HEK293T (cell line): ENCODE measurements at regions not wholly inside any gene's neighbourhood (a gene's known extent, or its start where the extent isn't known, plus 50 kb on each side); places are given as distances from the start of the nearest gene placed in this dataset.

Experiments used
- CTCF ChIA-PET: fragments of 350-600 bp; formaldehyde crosslinking; extraction: SDS; loops from one replicate; lab custom pipeline; 2021; ENCODE audit warnings: antibody characterized with exemption, inconsistent platforms; lab: Yijun Ruan, JAX
- POLR2A ChIA-PET: fragments of 350-600 bp; formaldehyde crosslinking; extraction: SDS; loops from one replicate; lab custom pipeline; 2020; ENCODE audit warnings: antibody characterized with exemption, inconsistent platforms; lab: Yijun Ruan, JAX
- DNase-seq: peaks from one replicate; pipeline ENCODE4 v3.0.0; 2012; ENCODE audit warnings: mixed read lengths; ENCODE audit errors: extremely low spot score
- ARNT ChIP-seq: fragments of 450-650 bp; IDR thresholded peaks from 2 replicates; pipeline ENCODE4 v1.6.1; 2017; ENCODE audit warnings: mild to moderate bottlenecking
- BHLHE40 ChIP-seq: fragments of 450-650 bp; IDR thresholded peaks from 2 replicates; pipeline ENCODE4 v1.6.1; 2016; ENCODE audit warnings: mild to moderate bottlenecking, moderate library complexity, borderline replicate concordance
- CTBP1 ChIP-seq: fragments of 450-650 bp; IDR thresholded peaks from 2 replicates; pipeline ENCODE4 v1.6.1; 2016; ENCODE audit warnings: borderline replicate concordance
- ELF4 ChIP-seq: fragments of 450-650 bp; IDR thresholded peaks from 2 replicates; pipeline ENCODE4 v1.6.1; 2017; ENCODE audit warnings: antibody characterized with exemption
- FOXA1 ChIP-seq: fragments of 450-650 bp; IDR thresholded peaks from 2 replicates; pipeline ENCODE4 v1.6.1; 2016; ENCODE audit warnings: mild to moderate bottlenecking
- FOXK2 ChIP-seq: fragments of 450-650 bp; IDR thresholded peaks from 2 replicates; pipeline ENCODE4 v1.6.1; 2016; ENCODE audit warnings: mild to moderate bottlenecking
- FOXM1 ChIP-seq: fragments of 450-650 bp; IDR thresholded peaks from 2 replicates; pipeline ENCODE4 v1.6.1; 2017; ENCODE audit warnings: mild to moderate bottlenecking, borderline replicate concordance
- HDGF ChIP-seq: fragments of 450-650 bp; IDR thresholded peaks from 2 replicates; pipeline ENCODE4 v1.6.1; 2017; ENCODE audit warnings: antibody characterized with exemption, borderline replicate concordance
- L3MBTL2 ChIP-seq: fragments of 450-650 bp; conservative IDR thresholded peaks from 2 replicates; pipeline ENCODE4 v1.6.1; 2016; ENCODE audit warnings: mild to moderate bottlenecking
- LEF1 ChIP-seq: fragments of 450-650 bp; IDR thresholded peaks from 2 replicates; pipeline ENCODE4 v1.6.1; 2017; ENCODE audit warnings: mild to moderate bottlenecking, borderline replicate concordance
- NFRKB ChIP-seq: fragments of 450-650 bp; IDR thresholded peaks from 2 replicates; pipeline ENCODE4 v1.6.1; 2016; ENCODE audit warnings: mild to moderate bottlenecking, moderate library complexity
- PKNOX1 ChIP-seq: fragments of 450-650 bp; IDR thresholded peaks from 2 replicates; pipeline ENCODE4 v1.6.1; 2016
- SP1 ChIP-seq: fragments of 450-650 bp; IDR thresholded peaks from 2 replicates; pipeline ENCODE4 v1.6.1; 2017
- SUZ12 ChIP-seq: fragments of 450-650 bp; IDR thresholded peaks from 2 replicates; pipeline ENCODE4 v1.6.1; 2016; ENCODE audit warnings: mild to moderate bottlenecking
- TARDBP ChIP-seq: fragments of 450-650 bp; IDR thresholded peaks from 2 replicates; pipeline ENCODE4 v1.6.1; 2016
- ZNF384 ChIP-seq: fragments of 450-650 bp; IDR thresholded peaks from 2 replicates; pipeline ENCODE4 v1.6.1; 2016

GRCh38 chr14:89626233-89626806, 209.3 kb upstream of the FOXN3 start:
- POLR2A ChIA-PET: no interaction called here

GRCh38 chr14:89625731-89626232, 208.7 kb upstream of the FOXN3 start:
- ChIA-PET POLR2A (no interaction called here), CTCF (no interaction called here)
- no peak for TF ChIP-seq HDGF
- TF ChIP-seq ELF4: no peak
- TF ChIP-seq PKNOX1: no peak
- no peak for TF ChIP-seq LEF1
- TF ChIP-seq CTBP1: no peak
- TF ChIP-seq NFRKB: no peak
- TF ChIP-seq SUZ12: no peak
- no peak for TF ChIP-seq TARDBP
- TF ChIP-seq FOXA1: no peak
- no peak for TF ChIP-seq ARNT
- no peak for TF ChIP-seq SP1
- no peak for TF ChIP-seq FOXM1
- TF ChIP-seq BHLHE40: no peak
- TF ChIP-seq FOXK2: no peak
- no peak for TF ChIP-seq L3MBTL2
- no peak for TF ChIP-seq ZNF384
- no peak for DNase-seq

More at GRCh38 chr14:89626233-89626806, 209.3 kb upstream of the FOXN3 start:
- TF ChIP-seq SUZ12 (no peak), FOXM1 (no peak), LEF1 (no peak), TARDBP (no peak), BHLHE40 (no peak), FOXK2 (no peak), FOXA1 (no peak), L3MBTL2 (no peak), NFRKB (no peak), ARNT (no peak), PKNOX1 (no peak), ELF4 (no peak), ZNF384 (no peak), CTBP1 (no peak), SP1 (no peak), HDGF (no peak)
- no peak for DNase-seq
- CTCF ChIA-PET: no interaction called here

- DNase-seq: no peak
- CTCF ChIA-PET: no interaction called here
- TF ChIP-seq NFRKB (no peak), PKNOX1 (no peak), CTBP1 (no peak), TARDBP (no peak), L3MBTL2 (no peak), ZNF384 (no peak), FOXK2 (no peak)
- POLR2A ChIA-PET: no interaction called here
Observed at GRCh38 chr14:89625244-89625713, 208.2 kb upstream of the FOXN3 start.

GRCh38 chr14:89624500-89625156, 207.6 kb upstream of the FOXN3 start:
- CTCF ChIA-PET: no interaction called here
- peak; percentile 90 for TF ChIP-seq PKNOX1
- TF ChIP-seq HDGF: no peak
- peak; percentile 54; the same call in 1 of the 2 replicates for TF ChIP-seq L3MBTL2
- no peak for TF ChIP-seq SUZ12
- POLR2A ChIA-PET: no interaction called here
- DNase-seq: no peak

GRCh38 chr14:89621791-89622638, 205.0 kb upstream of the FOXN3 start:
- CTCF ChIA-PET: no interaction called here
- TF ChIP-seq FOXA1: no peak
- no peak for TF ChIP-seq ARNT
- TF ChIP-seq SP1: no peak
- TF ChIP-seq LEF1: no peak
- no peak for TF ChIP-seq L3MBTL2
- TF ChIP-seq PKNOX1: no peak
- no peak for TF ChIP-seq TARDBP
- TF ChIP-seq BHLHE40: no peak
- TF ChIP-seq CTBP1: no peak
- no peak for DNase-seq
- POLR2A ChIA-PET: no interaction called here
